Prostate gland (tissue), 2 donors: ENCODE measurements at regions not wholly inside any gene's neighbourhood (a gene's known extent, or its start where the extent isn't known, plus 50 kb on each side); places are given as distances from the start of the nearest gene placed in this dataset.

Source experiments
- POLR2A ChIP-seq: fragments of 450-650 bp; IDR thresholded peaks from one replicate; pipeline ENCODE4 v1.6.1; 2016; ENCODE audit warnings: antibody characterized with exemption, mild to moderate bottlenecking
- POLR2AphosphoS5 ChIP-seq: sonication (generic); formaldehyde crosslinking; IDR thresholded peaks from one replicate; pipeline ENCODE4 v1.6.1; 2017; ENCODE audit warnings: antibody characterized with exemption
- TF ChIP-seq, protein P1 (sequence below), 4 experiments: fragments of 200-600 bp in 2 of 4; fragments of 450-650 bp in 2 of 4; sonication (generic) in 2 of 4; IDR thresholded peaks; 1 replicate in 3 of 4; 2 replicates in 1 of 4; pipeline ENCODE4 v1.5.1; 2016 to 2019; ENCODE audit warnings: antibody characterized with exemption in 4 of 4, mild to moderate bottlenecking in 2 of 4, moderate library complexity in 2 of 4

DNA sequence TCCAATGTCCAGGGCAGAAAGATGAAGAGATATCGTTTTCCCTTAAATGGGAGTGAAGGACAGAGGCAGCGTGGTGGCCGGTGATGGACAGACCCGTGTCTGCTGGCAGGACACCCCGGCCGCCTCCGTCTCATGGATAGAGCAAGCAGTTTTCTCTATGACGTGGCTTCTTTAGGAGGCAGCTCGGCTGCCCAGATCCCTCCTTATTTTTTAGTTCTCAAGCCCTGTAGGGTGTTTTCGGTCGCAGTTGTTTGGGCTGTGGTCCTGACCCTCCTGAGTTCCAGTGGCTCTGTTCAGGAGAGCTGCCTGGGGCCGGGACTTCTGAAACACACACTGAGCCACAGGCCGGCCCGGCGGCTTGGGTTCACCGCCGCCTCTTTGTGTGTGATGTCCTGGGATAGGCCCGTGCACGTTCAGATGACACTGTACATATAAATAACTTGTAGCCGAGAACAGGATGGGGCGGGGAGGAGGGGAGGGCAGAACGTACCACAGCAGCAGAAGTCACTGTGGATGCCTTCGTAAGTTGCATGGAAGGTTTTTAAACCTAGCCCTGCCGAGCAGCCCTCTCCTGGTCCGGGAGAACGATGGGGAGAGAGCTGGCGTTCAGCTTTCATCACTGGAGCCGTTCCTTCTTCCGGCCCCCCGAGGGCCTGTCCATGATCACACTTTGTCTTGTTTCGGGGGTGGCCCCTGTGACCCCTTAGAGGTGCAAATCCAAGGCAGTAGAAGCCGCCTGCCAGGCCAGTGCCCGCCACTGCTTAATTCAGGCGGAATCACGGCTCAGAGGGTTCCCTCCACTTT lies 65.2 kb downstream of the SIK1 start:
- TF ChIP-seq, protein P1, sequence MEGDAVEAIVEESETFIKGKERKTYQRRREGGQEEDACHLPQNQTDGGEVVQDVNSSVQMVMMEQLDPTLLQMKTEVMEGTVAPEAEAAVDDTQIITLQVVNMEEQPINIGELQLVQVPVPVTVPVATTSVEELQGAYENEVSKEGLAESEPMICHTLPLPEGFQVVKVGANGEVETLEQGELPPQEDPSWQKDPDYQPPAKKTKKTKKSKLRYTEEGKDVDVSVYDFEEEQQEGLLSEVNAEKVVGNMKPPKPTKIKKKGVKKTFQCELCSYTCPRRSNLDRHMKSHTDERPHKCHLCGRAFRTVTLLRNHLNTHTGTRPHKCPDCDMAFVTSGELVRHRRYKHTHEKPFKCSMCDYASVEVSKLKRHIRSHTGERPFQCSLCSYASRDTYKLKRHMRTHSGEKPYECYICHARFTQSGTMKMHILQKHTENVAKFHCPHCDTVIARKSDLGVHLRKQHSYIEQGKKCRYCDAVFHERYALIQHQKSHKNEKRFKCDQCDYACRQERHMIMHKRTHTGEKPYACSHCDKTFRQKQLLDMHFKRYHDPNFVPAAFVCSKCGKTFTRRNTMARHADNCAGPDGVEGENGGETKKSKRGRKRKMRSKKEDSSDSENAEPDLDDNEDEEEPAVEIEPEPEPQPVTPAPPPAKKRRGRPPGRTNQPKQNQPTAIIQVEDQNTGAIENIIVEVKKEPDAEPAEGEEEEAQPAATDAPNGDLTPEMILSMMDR (IDR thresholded peaks at IDR 0.05) = peak in 1 of 4 experiments; percentile 8
- TF ChIP-seq POLR2A = peak; percentile 66
- peak; percentile 86 for TF ChIP-seq POLR2AphosphoS5
